ENCODE measurements at regions not wholly inside any gene's neighbourhood (a gene's known extent, or its start where the extent isn't known, plus 50 kb on each side); places are given as distances from the start of the nearest gene placed in this dataset.

DNA sequence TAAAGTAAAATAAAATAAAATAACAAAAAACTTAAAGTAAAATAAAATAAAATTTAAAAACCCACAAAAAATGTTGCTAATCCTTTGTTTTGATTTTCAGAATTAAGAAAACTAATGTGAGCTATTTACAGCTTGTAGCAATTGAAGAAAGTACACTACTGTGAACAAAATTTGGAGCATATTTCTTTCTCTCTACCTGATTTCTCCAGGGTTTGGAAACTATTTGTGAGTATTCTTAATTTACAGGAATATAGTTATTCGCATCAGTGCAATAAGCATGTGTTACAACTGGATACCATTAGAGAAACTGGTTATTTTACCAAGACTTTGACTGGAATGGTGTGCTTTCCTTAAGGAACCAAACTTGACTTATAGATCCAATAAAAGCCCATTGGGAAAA is 86.1 kb upstream of the CNOT2 start:
- no peak for FAIRE-seq

DNA sequence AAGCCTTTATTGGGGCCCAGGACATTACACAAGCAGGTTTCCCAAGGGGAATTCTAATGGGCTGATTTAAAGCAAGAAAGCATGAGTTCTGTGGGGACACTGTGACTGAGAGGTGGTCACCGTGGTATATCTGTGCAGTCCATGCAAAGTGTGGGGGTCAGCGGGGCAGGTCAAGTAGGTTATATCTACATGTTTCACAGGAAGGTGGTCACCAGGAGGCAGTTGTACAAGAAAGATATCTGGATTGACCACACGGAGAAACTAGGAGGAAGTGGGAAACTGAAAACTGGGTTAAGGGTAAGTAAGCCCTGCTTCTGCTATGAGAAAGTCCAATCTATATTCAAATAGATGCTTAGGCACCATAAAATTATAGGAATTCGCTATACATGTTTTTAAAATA is 77.8 kb upstream of the CNOT2 start:
- no peak for FAIRE-seq

DNA sequence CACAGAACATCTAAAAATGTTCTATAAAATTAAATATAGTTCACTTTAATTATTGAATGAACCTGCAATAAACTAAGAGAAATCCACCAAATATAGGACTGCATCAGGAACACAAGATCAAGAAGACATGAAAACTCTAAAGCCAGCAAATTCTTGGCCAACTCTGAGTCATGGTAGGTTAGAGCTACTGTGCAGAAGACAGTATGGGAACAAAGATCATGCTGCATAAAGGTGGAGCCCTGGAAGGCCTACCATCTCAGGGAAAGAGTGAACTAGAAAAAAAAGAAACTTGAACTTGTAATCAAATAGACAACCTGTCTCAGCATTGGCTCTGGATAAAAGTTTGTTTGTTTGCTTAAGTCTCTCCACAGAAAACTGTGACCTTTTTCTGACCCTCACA is 66.9 kb upstream of the CNOT2 start:
- FAIRE-seq: no peak

DNA sequence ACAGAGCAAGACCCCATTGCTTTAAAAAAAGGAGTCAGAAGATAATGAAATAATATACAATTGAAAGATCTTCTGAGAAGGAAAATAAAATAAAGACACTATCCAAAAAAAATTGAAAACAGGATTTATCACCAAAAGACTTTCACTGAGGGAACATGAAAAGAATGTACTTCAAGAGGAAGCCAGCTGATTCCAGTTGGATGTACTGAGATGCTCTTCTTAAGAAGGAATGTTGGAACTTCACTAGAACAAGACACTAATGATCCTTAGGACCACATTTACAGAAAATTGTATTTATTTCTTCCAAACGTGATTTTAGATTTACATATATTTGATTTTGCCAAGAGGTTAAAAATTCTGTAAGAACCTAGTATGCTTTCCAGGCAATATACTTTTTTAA is 65.6 kb upstream of the CNOT2 start:
- no peak for FAIRE-seq

DNA sequence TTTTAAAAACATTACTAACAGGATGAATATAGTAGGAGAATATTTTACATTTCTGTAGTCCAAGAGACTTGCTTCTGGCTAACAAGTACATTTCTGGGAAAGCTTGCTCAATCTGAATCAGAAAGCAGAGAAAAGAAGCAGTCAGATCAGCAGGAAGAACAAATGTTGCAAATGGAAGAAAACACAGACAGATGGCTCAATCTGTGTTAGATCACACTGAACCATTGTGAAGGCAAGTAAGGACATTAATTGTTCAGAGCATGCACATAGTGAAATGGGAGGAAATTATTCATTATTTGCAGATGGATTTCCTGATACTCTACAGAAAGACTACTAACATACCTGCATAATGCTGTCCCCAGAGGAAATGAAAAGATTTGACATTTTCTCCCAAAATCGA is 65.2 kb upstream of the CNOT2 start:
- no peak for FAIRE-seq

DNA sequence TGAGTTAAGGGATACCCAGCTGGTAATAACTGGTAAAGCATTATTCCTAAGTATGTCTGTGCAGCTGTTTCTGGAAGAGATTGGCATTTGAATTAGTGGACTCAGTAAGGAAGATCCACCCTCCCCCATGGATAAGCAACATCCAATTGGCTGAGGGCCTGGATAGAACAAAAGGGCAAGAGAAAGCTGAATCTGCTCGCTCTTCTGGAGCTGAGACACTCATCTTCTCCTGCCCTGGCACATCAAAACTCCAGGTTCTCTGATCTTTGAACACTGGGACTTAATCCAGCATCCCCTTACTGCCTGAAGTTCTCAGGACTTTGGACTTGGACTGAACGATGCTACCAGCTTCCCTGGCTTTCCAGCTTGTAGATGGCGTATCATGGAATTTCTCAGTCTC is 63.1 kb upstream of the CNOT2 start:
- FAIRE-seq: no peak

DNA sequence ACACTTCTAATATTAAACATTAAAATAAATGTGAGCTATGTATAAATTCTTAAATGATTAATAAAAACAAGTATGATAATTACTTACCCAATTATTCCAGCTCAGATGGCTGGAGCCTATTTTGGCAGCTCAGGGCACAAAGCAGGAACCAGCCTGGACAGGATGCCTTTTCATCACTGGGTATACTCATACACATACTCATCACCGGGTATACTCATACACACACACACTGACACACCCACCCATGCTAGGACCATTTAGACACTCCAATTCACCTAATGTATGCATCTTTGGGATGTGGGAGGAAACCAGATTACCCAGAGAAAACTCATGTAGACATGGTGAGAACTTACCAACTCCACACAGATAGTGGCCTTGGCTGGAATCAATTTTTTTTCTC is 57.9 kb upstream of the CNOT2 start:
- FAIRE-seq: no peak

DNA sequence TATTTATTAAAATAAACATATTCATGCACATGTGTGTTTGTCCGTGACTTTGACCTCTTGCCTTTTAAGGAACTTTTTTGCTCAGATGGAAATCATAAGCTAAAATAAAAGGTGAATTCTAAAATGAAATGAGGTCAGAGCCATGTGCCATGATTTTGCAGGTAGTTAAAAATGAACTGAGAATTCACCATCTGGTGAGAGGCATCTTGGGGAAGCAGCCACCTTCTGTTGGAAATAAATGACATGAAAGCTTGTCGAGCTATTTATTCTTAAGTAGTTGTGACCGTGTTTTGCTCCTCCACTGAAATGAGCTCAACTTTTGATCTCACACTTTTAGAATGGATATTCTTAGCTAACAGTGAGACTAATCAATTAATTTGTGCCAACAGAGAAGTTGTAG is 56.8 kb upstream of the CNOT2 start:
- FAIRE-seq: no peak

DNA sequence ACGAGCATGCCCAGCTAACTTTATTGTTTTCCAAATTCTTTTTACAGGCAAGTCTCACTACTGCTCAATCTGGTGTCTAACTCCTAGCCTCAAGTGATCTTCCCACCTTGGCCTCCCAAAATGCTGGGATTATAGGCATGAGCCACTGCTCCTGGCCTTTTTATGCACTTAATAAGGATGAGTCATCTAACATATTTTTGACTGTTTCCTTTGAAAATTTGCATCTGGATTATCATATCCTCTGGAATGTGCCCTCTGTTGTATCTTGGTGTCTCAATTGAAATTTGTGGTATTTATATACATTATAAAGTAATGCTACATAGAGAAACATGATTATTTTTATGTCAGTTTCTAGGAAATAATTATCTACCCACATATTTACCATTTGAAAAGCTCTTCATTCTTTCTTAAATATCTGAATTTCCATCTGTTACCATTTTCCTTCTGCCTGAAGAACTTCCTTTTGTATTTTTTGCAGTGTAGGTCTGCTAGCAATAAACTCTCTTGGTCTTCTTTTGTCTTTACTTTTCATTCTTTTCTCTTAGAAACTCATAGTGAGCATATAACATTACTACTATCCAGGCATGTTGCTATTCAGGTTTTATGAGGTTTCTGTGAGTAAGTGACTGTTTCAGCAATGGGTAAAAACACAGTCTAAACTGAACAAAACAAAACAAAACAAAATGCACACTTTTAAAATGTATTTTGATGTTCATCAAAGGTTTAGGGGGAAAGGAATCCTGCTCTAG is 52.8 kb upstream of the CNOT2 start:
- no peak for FAIRE-seq

Measured in colon (tissue), 2 donors.